BLaER1 (cell line): ENCODE measurements at regions not wholly inside any gene's neighbourhood (a gene's known extent, or its start where the extent isn't known, plus 50 kb on each side); places are given as distances from the start of the nearest gene placed in this dataset.

Experiments used
- H3K27ac ChIP-seq: shearing (Covaris generic); formaldehyde crosslinking; 2 replicates; pipeline ENCODE4 v1.8.1; 2022
- H3K27me3 ChIP-seq: shearing (Covaris generic); formaldehyde crosslinking; 2 replicates; pipeline ENCODE4 v1.8.1; 2022
- H3K36me3 ChIP-seq: shearing (Covaris generic); formaldehyde crosslinking; 2 replicates; pipeline ENCODE4 v1.8.1; 2022
- H3K4me1 ChIP-seq: shearing (Covaris generic); formaldehyde crosslinking; 2 replicates; pipeline ENCODE4 v1.8.1; 2022
- H3K4me2 ChIP-seq: shearing (Covaris generic); formaldehyde crosslinking; 2 replicates; pipeline ENCODE4 v1.8.1; 2022
- H3K4me3 ChIP-seq: shearing (Covaris generic); formaldehyde crosslinking; 2 replicates; pipeline ENCODE4 v1.8.1; 2022
- H3K9ac ChIP-seq: shearing (Covaris generic); formaldehyde crosslinking; 2 replicates; pipeline ENCODE4 v1.8.1; 2022
- H3K9me3 ChIP-seq: shearing (Covaris generic); formaldehyde crosslinking; 2 replicates; pipeline ENCODE4 v1.8.1; 2022
- H4K20me1 ChIP-seq: shearing (Covaris generic); formaldehyde crosslinking; 2 replicates; pipeline ENCODE4 v1.8.1; 2022
- Cebpa-rat ChIP-seq: shearing (Covaris generic); IDR thresholded peaks from 2 replicates; pipeline ENCODE4 v1.8.1; 2022

GRCh38 chr4:17380347-17380746 lies 131.5 kb downstream of the QDPR start:
- Histone ChIP-seq H3K4me3 (no peak overlapping the region), H3K4me2 (no peak overlapping the region), H3K4me1 (peaks cover 11% of the 10 kb centered on the region), H3K27ac (no peak overlapping the region), H3K27me3 (no peaks in the 10 kb centered on the region), H3K9me3 (no peaks in the 10 kb centered on the region), H4K20me1 (no peaks in the 10 kb centered on the region), H3K9ac (no peak overlapping the region), H3K36me3 (no peaks in the 10 kb centered on the region)
- no peak for TF ChIP-seq Cebpa-rat

- Histone ChIP-seq H3K36me3 (no peaks in the 10 kb centered on the region), H3K4me2 (no peak overlapping the region), H3K9me3 (no peaks in the 10 kb centered on the region), H3K4me3 (no peak overlapping the region), H3K27ac (no peak overlapping the region), H3K27me3 (no peaks in the 10 kb centered on the region), H4K20me1 (no peaks in the 10 kb centered on the region), H3K9ac (no peak overlapping the region), H3K4me1 (no peaks in the 10 kb centered on the region)
- TF ChIP-seq Cebpa-rat, result no peak
These were observed 135.7 kb downstream of the QDPR start for GRCh38 chr4:17376205-17376604.

- H4K20me1 ChIP-seq, result no peaks in the 10 kb centered on the region
- H3K9me3 ChIP-seq, result no peaks in the 10 kb centered on the region
- no peak for TF ChIP-seq Cebpa-rat
- no peak overlapping the region for H3K4me2 ChIP-seq
- H3K4me1 ChIP-seq, result no peaks in the 10 kb centered on the region
- no peak overlapping the region for H3K9ac ChIP-seq
- H3K4me3 ChIP-seq, result no peak overlapping the region
- no peaks in the 10 kb centered on the region for H3K27me3 ChIP-seq
- no peaks in the 10 kb centered on the region for H3K36me3 ChIP-seq
- H3K27ac ChIP-seq, result no peak overlapping the region
These were observed 138.2 kb downstream of the QDPR start for GRCh38 chr4:17373666-17374065.

GRCh38 chr4:17370818-17371217 lies 141.1 kb downstream of the QDPR start:
- Histone ChIP-seq H3K9me3 (no peaks in the 10 kb centered on the region), H3K9ac (no peak overlapping the region), H3K27me3 (no peaks in the 10 kb centered on the region), H3K4me2 (no peak overlapping the region), H3K4me3 (no peak overlapping the region), H3K4me1 (no peaks in the 10 kb centered on the region), H4K20me1 (no peaks in the 10 kb centered on the region), H3K27ac (no peak overlapping the region), H3K36me3 (no peaks in the 10 kb centered on the region)
- TF ChIP-seq Cebpa-rat, result no peak

GRCh38 chr4:17368408-17368807 lies 143.5 kb downstream of the QDPR start:
- Histone ChIP-seq H3K4me1 (no peaks in the 10 kb centered on the region), H3K27ac (no peak overlapping the region), H3K9me3 (no peaks in the 10 kb centered on the region), H3K9ac (no peak overlapping the region), H3K27me3 (no peaks in the 10 kb centered on the region), H3K4me2 (no peak overlapping the region), H3K36me3 (no peaks in the 10 kb centered on the region), H3K4me3 (no peak overlapping the region), H4K20me1 (no peaks in the 10 kb centered on the region)
- TF ChIP-seq Cebpa-rat, result no peak

GRCh38 chr4:17367201-17367600 lies 144.7 kb downstream of the QDPR start:
- Histone ChIP-seq H3K9ac (no peak overlapping the region), H3K4me3 (no peak overlapping the region), H3K9me3 (no peaks in the 10 kb centered on the region), H3K4me1 (no peaks in the 10 kb centered on the region), H3K4me2 (no peak overlapping the region), H3K27ac (no peak overlapping the region), H3K36me3 (no peaks in the 10 kb centered on the region), H4K20me1 (no peaks in the 10 kb centered on the region), H3K27me3 (no peaks in the 10 kb centered on the region)
- TF ChIP-seq Cebpa-rat, result no peak

GRCh38 chr4:17366496-17366895 lies 145.4 kb downstream of the QDPR start:
- no peaks in the 10 kb centered on the region for H4K20me1 ChIP-seq
- H3K27me3 ChIP-seq, result no peaks in the 10 kb centered on the region
- H3K4me3 ChIP-seq, result no peak overlapping the region
- H3K9ac ChIP-seq, result no peak overlapping the region
- H3K4me1 ChIP-seq, result no peaks in the 10 kb centered on the region
- H3K36me3 ChIP-seq, result no peaks in the 10 kb centered on the region
- no peak overlapping the region for H3K27ac ChIP-seq
- H3K4me2 ChIP-seq, result no peak overlapping the region
- no peaks in the 10 kb centered on the region for H3K9me3 ChIP-seq
- TF ChIP-seq Cebpa-rat, result no peak

- no peak overlapping the region for H3K4me3 ChIP-seq
- no peak overlapping the region for H3K4me2 ChIP-seq
- TF ChIP-seq Cebpa-rat, result no peak
- H3K9me3 ChIP-seq, result no peaks in the 10 kb centered on the region
- no peaks in the 10 kb centered on the region for H3K27me3 ChIP-seq
- no peaks in the 10 kb centered on the region for H3K4me1 ChIP-seq
- H3K9ac ChIP-seq, result no peak overlapping the region
- no peak overlapping the region for H3K27ac ChIP-seq
- H3K36me3 ChIP-seq, result no peaks in the 10 kb centered on the region
- H4K20me1 ChIP-seq, result no peaks in the 10 kb centered on the region
These were observed 149.5 kb downstream of the QDPR start for GRCh38 chr4:17362430-17362829.

- H3K4me1 ChIP-seq, result no peaks in the 10 kb centered on the region
- H3K36me3 ChIP-seq, result no peaks in the 10 kb centered on the region
- no peak overlapping the region for H3K27ac ChIP-seq
- no peak overlapping the region for H3K4me3 ChIP-seq
- TF ChIP-seq Cebpa-rat, result no peak
- no peak overlapping the region for H3K9ac ChIP-seq
- H3K27me3 ChIP-seq, result no peaks in the 10 kb centered on the region
- no peaks in the 10 kb centered on the region for H4K20me1 ChIP-seq
- no peak overlapping the region for H3K4me2 ChIP-seq
- H3K9me3 ChIP-seq, result no peaks in the 10 kb centered on the region
These were observed 153.6 kb downstream of the QDPR start for GRCh38 chr4:17358241-17358640.

- Histone ChIP-seq H4K20me1 (no peaks in the 10 kb centered on the region), H3K4me3 (no peak overlapping the region), H3K9ac (no peak overlapping the region), H3K27me3 (no peaks in the 10 kb centered on the region), H3K4me1 (no peaks in the 10 kb centered on the region), H3K27ac (no peak overlapping the region), H3K9me3 (no peaks in the 10 kb centered on the region), H3K36me3 (no peaks in the 10 kb centered on the region), H3K4me2 (no peak overlapping the region)
- no peak for TF ChIP-seq Cebpa-rat
These were observed 155.0 kb downstream of the QDPR start for GRCh38 chr4:17356926-17357325.

GRCh38 chr4:17352357-17352756 lies 159.5 kb downstream of the QDPR start:
- Histone ChIP-seq H3K27me3 (no peaks in the 10 kb centered on the region), H3K4me1 (no peaks in the 10 kb centered on the region), H3K4me3 (no peak overlapping the region), H3K9ac (no peak overlapping the region), H3K36me3 (no peaks in the 10 kb centered on the region), H3K9me3 (no peaks in the 10 kb centered on the region), H4K20me1 (no peaks in the 10 kb centered on the region), H3K27ac (no peak overlapping the region), H3K4me2 (no peak overlapping the region)
- no peak for TF ChIP-seq Cebpa-rat
